Right lobe of liver (tissue), 4 donors: ENCODE measurements at regions not wholly inside any gene's neighbourhood (a gene's known extent, or its start where the extent isn't known, plus 50 kb on each side); places are given as distances from the start of the nearest gene placed in this dataset.

Source experiments
- POLR2A ChIP-seq: fragments of 450-650 bp; IDR thresholded peaks from one replicate; pipeline ENCODE4 v1.6.1; 2017; ENCODE audit warnings: antibody characterized with exemption, mild to moderate bottlenecking
- TF ChIP-seq, protein P1 (sequence below), 4 donors: fragments of 200-600 bp in 3 of 4; fragments of 450-650 bp in 1 of 4; IDR thresholded peaks; one replicate each; pipeline versions ENCODE4 v1.5.1 to v1.8.0; 2016 to 2022; ENCODE audit warnings: antibody characterized with exemption in 4 of 4, mild to moderate bottlenecking in 2 of 4
- donor health status: DM: no; HTN: no; CAD: no.
- donor health status: DM: no; HTN: no; CAD: no.
- donor health status: DM: no; HTN: yes; CAD: no.

DNA sequence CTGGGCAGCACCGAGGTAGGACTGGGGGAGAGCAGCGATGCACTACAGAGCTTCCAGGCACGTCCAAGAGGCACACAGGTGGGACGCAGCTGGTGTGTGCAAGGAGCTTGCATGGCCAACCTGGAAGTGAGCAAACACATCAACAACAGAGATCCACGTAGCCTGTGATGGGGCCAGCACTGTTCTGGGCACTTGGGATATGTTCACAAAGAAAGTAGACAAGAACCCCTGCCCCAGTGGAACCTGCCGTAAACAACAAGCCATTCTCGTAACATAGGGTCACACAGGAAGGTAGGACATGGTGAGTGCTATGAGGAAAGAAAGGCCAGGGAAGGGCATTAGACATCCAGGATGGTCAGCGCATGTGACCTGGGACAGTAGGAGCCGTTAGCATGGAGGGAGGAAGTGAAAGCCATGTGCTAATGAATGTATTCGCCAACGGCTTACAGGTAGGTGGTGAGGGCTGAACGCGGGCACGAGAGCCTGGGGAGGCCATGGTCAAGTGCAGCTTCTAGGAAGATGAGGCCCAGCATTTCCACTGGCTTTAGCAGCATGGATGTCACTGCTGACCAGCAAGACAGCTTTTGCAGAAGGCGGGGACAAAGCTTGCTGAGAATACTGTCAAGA, 105.5 kb downstream of the TEX26 start:
- TF ChIP-seq, protein P1, sequence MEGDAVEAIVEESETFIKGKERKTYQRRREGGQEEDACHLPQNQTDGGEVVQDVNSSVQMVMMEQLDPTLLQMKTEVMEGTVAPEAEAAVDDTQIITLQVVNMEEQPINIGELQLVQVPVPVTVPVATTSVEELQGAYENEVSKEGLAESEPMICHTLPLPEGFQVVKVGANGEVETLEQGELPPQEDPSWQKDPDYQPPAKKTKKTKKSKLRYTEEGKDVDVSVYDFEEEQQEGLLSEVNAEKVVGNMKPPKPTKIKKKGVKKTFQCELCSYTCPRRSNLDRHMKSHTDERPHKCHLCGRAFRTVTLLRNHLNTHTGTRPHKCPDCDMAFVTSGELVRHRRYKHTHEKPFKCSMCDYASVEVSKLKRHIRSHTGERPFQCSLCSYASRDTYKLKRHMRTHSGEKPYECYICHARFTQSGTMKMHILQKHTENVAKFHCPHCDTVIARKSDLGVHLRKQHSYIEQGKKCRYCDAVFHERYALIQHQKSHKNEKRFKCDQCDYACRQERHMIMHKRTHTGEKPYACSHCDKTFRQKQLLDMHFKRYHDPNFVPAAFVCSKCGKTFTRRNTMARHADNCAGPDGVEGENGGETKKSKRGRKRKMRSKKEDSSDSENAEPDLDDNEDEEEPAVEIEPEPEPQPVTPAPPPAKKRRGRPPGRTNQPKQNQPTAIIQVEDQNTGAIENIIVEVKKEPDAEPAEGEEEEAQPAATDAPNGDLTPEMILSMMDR (IDR thresholded peaks at IDR 0.05) = no peak
- TF ChIP-seq POLR2A = no peak
